Astrocyte of the cerebellum (primary cell): ENCODE measurements at regions not wholly inside any gene's neighbourhood (a gene's known extent, or its start where the extent isn't known, plus 50 kb on each side); places are given as distances from the start of the nearest gene placed in this dataset.

Source experiments
- DNase-seq: peaks from one replicate; pipeline ENCODE4 v3.0.0-alpha.2; 2011; ENCODE audit warnings: low read depth
- H3K4me3 ChIP-seq: 2 replicates; pipeline ENCODE4 v1.5.1; 2011; ENCODE audit warnings: mild to moderate bottlenecking, low read depth, low read length, moderate library complexity
- CTCF ChIP-seq: IDR thresholded peaks from 2 replicates; pipeline ENCODE4 v1.5.1; 2012; ENCODE audit warnings: low read length, low read depth, moderate library complexity, mild to moderate bottlenecking; ENCODE audit errors: missing control alignments
- in situ Hi-C: cut with HindIII; loops from 2 replicates; pipeline ENCODE4 v1.10.0; 2017; ENCODE audit warnings: low sequenced_read_pairs

DNA sequence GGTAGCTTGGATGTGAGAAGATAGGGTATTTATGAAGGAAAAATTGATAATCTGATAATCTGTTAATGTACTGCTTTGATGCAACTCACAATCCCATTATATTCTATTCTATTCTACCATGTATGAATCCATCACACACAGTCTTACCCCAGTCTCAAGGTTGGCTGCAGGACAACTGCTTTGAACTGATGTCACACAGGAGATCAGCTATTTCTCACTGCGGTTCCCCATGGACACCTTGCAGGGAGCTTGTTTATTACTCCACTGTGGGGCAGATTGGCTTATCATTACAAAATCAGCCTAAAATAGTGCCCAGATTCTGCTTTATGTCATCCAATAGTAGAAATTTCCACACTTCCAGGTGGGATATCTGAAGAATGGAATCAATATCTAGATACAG, 61.0 kb upstream of the HS3ST5 start:
- in situ Hi-C loops: no loop called here
- H3K4me3 ChIP-seq: no peak overlapping the region
- no peak for TF ChIP-seq CTCF
- DNase-seq: no peak

- no peak for DNase-seq
- no peak overlapping the region for H3K4me3 ChIP-seq
- TF ChIP-seq CTCF: no peak
- in situ Hi-C loops: no loop called here
Measured at GRCh38 chr6:114398481-114398880, 55.7 kb upstream of the HS3ST5 start.
